Activated naive CD8-positive, alpha-beta T cell treated with anti-CD3 and anti-CD28 coated beads for 36 hours (primary cell): ENCODE measurements at regions not wholly inside any gene's neighbourhood (a gene's known extent, or its start where the extent isn't known, plus 50 kb on each side); places are given as distances from the start of the nearest gene placed in this dataset.
"Not testable (repeated sequence)": the region's sequence is repeated elsewhere in the genome, so short reads cannot be mapped to it uniquely, and the experiment has no call there.

Source experiments
- DNase-seq: peaks from one replicate; pipeline ENCODE4 v3.0.0; 2021
- H3K27ac Mint-ChIP-seq: one replicate; pipeline ENCODE4 v1.8.0; 2022; ENCODE audit warnings: mild to moderate bottlenecking, moderate library complexity, mixed read lengths
- H3K27me3 Mint-ChIP-seq: one replicate; pipeline ENCODE4 v1.8.0; 2022; ENCODE audit warnings: mild to moderate bottlenecking, mixed read lengths
- H3K36me3 Mint-ChIP-seq: one replicate; pipeline ENCODE4 v1.8.0; 2021; ENCODE audit warnings: mild to moderate bottlenecking, mixed read lengths
- H3K4me1 Mint-ChIP-seq: one replicate; pipeline ENCODE4 v1.8.0; 2021; ENCODE audit warnings: mixed read lengths
- H3K4me3 Mint-ChIP-seq: one replicate; pipeline ENCODE4 v1.8.0; 2022; ENCODE audit warnings: mild to moderate bottlenecking, moderate library complexity, mixed read lengths
- H3K9me3 Mint-ChIP-seq: one replicate; pipeline ENCODE4 v1.8.0; 2022; ENCODE audit warnings: mixed read lengths

DNA sequence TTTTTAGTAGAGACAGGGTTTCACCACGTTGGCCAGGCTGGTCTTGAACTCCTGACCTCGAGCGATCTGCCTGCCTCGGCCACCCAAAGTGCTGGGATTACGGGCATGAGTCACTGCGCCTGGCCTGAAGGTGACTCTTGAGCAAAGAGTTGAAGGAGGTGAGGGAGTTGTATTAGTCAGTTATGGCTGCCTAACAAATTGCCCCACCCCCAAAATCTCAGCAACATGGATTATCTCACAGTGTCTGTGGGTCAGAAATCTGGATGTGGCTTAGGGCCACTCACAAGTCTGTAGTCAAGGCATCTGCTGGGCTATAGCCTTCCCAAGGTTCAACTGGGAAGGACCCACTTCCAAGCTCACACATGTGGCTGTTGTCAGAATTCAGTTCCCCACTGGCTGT, 52.8 kb upstream of the ADGRE5 start:
- DNase-seq, result no peak
- Mint-ChIP-seq H3K4me3 (no peak overlapping the region), H3K27me3 (no peaks in the 10 kb centered on the region), H3K4me1 (peaks cover 2% of the 10 kb centered on the region), H3K36me3 (no peaks in the 10 kb centered on the region), H3K27ac (no peak overlapping the region), H3K9me3 (no peaks in the 10 kb centered on the region)

DNA sequence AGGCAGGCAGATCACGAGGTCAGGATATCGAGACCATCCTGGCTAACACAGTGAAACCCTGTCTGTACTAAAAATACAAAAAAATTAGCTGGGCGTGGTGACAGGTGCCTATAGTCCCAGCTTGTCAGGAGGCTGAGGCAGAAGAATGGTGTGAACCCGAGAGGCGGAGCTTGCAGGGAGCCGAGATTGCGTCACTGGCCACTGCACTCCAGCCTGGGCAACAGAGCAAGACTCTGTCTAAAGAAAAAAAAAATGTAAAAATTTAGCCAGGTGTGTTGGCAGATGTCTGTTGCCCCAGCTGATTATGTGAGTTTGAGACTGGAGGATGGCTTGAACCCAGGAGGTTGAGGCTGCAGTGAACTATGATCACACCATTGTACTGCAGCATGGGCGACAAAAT, 54.2 kb upstream of the ADGRE5 start:
- not testable (repeated sequence) for DNase-seq, H3K4me3 Mint-ChIP-seq, H3K9me3 Mint-ChIP-seq, H3K4me1 Mint-ChIP-seq, H3K36me3 Mint-ChIP-seq, H3K27ac Mint-ChIP-seq, H3K27me3 Mint-ChIP-seq

DNA sequence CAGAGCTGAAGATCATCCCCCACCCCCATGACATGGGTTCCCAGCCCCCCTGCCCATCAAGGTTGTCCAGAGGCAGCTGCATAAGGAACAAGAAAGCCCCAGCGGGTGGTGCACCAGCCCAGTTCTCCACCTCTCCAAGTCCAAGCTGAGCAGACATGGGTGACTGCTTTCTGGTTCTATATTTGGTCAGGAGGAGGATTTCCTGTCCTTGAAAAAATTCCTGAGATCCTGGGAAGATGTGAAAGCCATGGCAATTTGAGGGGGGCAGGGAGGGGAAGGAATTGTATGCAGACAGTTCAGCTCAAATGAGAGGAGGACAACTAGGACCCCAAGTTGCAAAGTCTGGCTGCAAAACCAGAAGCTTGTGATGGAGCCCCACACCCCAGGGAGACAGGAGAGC, 55.4 kb upstream of the ADGRE5 start:
- H3K4me1 Mint-ChIP-seq, result no peaks in the 10 kb centered on the region

DNA sequence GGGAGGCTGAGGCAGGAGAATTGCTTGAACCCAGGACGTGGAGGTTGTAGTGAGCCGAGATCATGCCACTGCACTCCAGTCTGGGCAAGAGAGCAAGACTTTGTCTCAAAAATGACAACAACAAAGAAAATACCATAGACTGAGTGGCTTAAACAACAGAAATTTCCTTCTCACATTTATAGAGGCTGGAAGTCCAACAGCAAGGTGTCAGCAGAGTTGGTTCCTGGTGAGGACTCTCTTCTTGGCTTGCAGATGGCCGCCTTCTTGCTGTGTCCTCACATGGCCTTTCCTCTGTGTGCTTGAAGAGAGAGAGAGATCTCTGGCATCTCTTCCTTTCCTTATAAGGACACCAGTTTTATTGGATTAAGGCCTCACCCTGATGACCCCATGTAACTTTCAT, 56.1 kb upstream of the ADGRE5 start:
- Mint-ChIP-seq H3K4me1 (no peaks in the 10 kb centered on the region), H3K27ac (no peak overlapping the region), H3K27me3 (no peaks in the 10 kb centered on the region), H3K9me3 (no peaks in the 10 kb centered on the region), H3K4me3 (no peak overlapping the region), H3K36me3 (no peaks in the 10 kb centered on the region)
- DNase-seq, result no peak

More for the DNA sequence above, 55.4 kb upstream of the ADGRE5 start:
- H3K27ac Mint-ChIP-seq, result peak overlapping the region; percentile 8
- no peak overlapping the region for H3K4me3 Mint-ChIP-seq
- DNase-seq, result no peak
- H3K9me3 Mint-ChIP-seq, result no peaks in the 10 kb centered on the region
- no peaks in the 10 kb centered on the region for H3K27me3 Mint-ChIP-seq
- no peaks in the 10 kb centered on the region for H3K36me3 Mint-ChIP-seq

DNA sequence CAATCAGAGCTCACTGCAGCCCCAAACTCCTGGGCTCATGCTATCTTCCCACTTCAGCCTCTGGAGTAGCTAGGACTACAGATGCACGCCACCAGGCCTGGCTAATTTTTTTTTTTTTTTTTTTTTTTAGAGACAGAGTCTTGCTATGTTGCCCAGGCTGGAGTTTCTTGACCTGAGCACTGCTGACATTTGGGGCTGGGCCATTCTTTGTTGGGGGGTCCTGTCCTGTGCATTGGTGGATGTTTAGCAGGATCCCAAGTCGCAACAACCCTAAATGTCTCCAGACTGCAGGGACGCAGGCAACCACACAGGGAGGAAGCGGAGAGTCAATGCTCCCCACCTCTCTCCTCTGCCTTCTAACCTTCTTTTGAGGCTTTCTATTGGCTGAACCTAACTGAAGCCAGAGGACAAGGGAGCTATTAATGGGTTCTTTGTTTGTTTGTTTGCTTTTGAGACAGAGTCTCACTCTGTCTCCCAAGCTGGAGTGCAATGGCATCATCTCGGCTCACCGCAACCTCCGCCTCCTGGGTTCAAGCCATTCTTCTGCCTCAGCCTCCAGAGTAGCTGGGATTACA, 58.3 kb upstream of the ADGRE5 start:
- Mint-ChIP-seq H3K9me3 (no peaks in the 10 kb centered on the region), H3K27me3 (no peaks in the 10 kb centered on the region), H3K4me3 (no peak overlapping the region), H3K4me1 (no peaks in the 10 kb centered on the region), H3K27ac (no peak overlapping the region), H3K36me3 (no peaks in the 10 kb centered on the region)
- DNase-seq, result no peak

DNA sequence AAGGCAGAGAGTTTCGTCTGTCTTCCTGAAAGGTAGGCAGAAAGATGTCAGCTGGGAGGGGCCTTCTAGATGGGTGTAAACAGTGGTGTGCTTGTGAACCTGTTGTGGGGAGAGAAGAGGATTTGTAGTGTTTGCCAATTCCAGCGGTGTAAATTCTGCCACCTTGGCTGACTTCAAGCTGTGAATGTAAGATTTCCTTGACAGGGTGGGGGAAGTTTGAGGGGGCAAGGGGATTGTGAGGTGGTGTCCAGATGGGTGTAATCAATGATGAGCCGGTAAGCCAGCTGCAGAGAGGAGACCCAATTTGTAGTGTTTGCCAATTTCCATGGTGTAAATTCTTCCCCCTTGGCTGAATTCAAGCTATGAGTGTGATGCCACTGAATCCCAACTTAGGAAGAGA, 61.0 kb upstream of the ADGRE5 start:
- no peaks in the 10 kb centered on the region for H3K27me3 Mint-ChIP-seq
- no peaks in the 10 kb centered on the region for H3K4me1 Mint-ChIP-seq
- H3K27ac Mint-ChIP-seq, result no peak overlapping the region
- no peak overlapping the region for H3K4me3 Mint-ChIP-seq
- H3K36me3 Mint-ChIP-seq, result no peaks in the 10 kb centered on the region
- DNase-seq, result no peak
- H3K9me3 Mint-ChIP-seq, result no peaks in the 10 kb centered on the region

DNA sequence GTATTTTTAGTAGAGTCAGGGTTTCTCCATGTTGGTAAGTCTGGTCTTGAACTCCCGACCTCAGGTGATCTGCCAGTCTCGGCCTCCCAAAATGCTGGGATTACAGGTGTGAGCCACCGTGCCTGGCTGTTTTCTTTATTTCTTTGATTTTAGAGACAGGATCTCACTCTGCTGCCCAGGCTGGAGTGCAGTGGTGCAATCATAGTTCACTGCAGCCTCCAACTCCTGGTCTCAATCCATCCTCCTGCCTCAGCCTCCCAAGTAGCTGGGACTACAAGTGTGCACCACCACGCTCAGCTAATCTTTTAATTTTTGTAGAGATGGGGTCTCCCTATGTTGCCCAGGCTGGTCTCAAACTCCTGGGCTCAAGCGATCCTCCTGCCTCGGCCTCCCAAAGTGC, 61.5 kb upstream of the ADGRE5 start:
- H3K27ac Mint-ChIP-seq, H3K9me3 Mint-ChIP-seq, H3K36me3 Mint-ChIP-seq, DNase-seq, H3K27me3 Mint-ChIP-seq, H3K4me1 Mint-ChIP-seq, H3K4me3 Mint-ChIP-seq: not testable (repeated sequence)

DNA sequence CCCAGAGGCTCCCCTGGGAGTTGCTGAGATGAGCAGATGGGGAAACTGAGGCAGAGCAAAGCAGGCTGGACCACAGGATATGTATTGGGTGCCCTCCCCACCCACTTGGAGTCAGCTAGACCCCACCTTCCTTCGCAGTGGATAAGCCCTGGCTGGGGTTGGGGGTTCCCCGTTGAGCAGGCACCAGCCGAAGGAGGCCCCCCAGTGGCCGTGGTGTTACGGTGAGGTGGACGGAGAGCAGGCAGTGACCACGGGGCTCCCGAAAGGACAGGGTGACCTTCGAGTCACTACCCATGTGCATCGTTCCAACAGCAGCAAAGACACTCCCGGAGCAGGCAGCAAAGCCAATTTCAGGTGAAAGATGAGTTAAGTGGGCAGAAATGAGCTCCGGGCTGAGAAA, 62.4 kb upstream of the ADGRE5 start:
- no peak overlapping the region for H3K27ac Mint-ChIP-seq
- no peak overlapping the region for H3K4me3 Mint-ChIP-seq
- H3K36me3 Mint-ChIP-seq, result no peaks in the 10 kb centered on the region
- peak; percentile 8 for DNase-seq
- H3K27me3 Mint-ChIP-seq, result no peaks in the 10 kb centered on the region
- no peaks in the 10 kb centered on the region for H3K9me3 Mint-ChIP-seq
- H3K4me1 Mint-ChIP-seq, result no peaks in the 10 kb centered on the region

DNA sequence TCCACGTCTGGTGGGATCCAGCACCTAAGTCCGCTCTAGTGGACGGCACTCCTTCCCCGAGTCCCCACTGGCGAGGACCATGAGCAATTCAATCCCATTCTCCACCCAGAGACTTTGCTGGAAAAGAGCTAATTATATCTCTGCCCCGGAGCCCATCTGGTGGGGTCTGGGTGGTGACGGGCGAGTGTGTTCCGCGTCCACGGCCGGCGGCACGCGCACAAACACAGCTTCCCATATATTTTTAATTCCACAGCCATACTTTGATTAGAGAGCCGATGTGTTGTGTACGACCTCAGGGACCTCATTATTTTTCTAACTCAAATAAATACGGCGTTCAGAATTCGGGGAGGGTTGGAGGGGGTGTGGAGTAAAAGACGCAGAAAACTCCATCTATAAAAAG, 64.1 kb upstream of the ADGRE5 start:
- no peak for DNase-seq
- Mint-ChIP-seq H3K4me3 (no peak overlapping the region), H3K27ac (no peak overlapping the region), H3K36me3 (no peaks in the 10 kb centered on the region), H3K9me3 (no peaks in the 10 kb centered on the region), H3K4me1 (no peaks in the 10 kb centered on the region), H3K27me3 (no peaks in the 10 kb centered on the region)

DNA sequence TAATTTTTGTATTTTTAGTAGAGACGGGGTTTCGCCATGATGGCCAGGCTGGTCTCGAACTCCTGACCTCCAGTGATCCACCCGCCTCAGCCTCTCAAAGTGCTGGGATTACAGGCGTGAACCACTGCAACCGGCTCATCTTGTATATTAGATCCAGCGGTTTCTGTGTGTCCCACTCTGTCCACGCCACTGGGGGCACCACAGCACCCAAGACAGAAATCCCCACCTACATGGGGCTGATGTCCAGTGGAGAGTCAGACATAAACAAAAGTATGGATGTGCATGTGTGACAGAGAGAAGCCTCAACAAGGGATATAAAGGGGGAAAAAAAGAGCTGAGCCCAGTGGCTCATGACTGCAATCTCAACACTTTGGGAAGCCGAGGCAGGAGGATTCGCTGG, 65.8 kb upstream of the ADGRE5 start:
- no peaks in the 10 kb centered on the region for H3K4me1 Mint-ChIP-seq
- no peaks in the 10 kb centered on the region for H3K36me3 Mint-ChIP-seq
- H3K4me3 Mint-ChIP-seq, result no peak overlapping the region
- H3K9me3 Mint-ChIP-seq, result no peaks in the 10 kb centered on the region
- H3K27ac Mint-ChIP-seq, result no peak overlapping the region
- DNase-seq, result no peak
- no peaks in the 10 kb centered on the region for H3K27me3 Mint-ChIP-seq

DNA sequence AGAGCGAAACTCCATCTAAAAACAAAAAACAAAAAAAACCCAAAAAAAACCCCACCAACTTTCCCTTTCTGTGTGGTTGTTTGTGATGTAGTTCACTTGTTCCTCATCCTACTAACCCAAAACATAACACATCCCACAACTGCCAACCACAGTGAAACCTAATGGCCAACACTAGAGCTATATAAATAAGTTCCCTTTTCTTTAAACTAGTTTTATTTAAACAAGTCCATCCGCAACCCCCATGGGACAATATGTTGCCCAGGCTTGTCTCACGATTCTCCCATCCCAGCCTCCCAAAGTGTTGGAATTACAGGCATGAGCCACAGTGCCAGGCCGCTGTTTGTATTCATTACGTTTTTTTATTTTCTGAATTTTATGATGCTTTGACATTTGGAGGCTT, 71.2 kb upstream of the ADGRE5 start:
- no peaks in the 10 kb centered on the region for H3K36me3 Mint-ChIP-seq
- no peak overlapping the region for H3K4me3 Mint-ChIP-seq
- H3K27ac Mint-ChIP-seq, result no peak overlapping the region
- no peaks in the 10 kb centered on the region for H3K27me3 Mint-ChIP-seq
- H3K4me1 Mint-ChIP-seq, result peaks cover 8% of the 10 kb centered on the region
- no peak for DNase-seq
- no peaks in the 10 kb centered on the region for H3K9me3 Mint-ChIP-seq

DNA sequence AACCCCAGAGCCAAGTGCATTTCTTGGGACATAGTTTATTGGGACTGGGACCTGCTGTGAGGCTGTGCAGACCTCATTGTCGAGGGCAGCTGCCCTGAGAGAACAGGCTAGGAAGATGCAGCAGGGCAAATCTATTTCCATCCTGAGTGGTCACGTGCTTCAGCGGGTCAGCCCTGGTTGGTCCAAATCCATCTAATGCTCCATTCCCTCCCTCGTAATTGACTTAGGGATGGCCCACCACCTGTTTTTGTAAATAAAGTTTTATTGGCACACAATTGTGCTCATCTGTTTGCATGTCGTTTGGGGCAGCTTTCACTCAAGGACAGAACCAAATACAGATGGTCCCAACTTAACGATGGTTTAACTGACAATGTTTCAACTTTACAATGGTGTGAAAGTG, 75.5 kb upstream of the ADGRE5 start:
- Mint-ChIP-seq H3K36me3 (no peaks in the 10 kb centered on the region), H3K4me1 (peaks cover 8% of the 10 kb centered on the region), H3K9me3 (no peaks in the 10 kb centered on the region), H3K27me3 (no peaks in the 10 kb centered on the region), H3K27ac (no peak overlapping the region), H3K4me3 (no peak overlapping the region)
- DNase-seq, result no peak

DNA sequence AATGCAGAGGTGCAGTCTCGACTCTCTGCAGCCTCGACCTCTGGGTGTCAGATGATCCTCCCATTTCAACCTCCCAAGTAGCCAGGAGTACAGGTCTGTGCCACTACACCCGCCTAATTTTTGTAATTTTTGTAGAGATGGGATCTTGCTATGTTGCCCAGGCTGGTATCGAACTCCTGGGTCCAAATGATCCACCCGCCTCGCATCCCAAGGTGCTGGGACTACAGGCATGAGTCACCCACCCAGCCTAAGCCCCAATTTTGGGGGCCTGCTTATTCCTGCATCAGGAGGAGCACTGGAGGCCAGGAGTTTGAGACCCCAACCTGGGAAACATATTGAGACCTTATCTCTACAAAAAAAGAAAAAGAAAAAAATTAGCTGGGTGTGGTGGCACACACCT, 80.1 kb upstream of the ADGRE5 start:
- Mint-ChIP-seq H3K27me3 (no peaks in the 10 kb centered on the region), H3K27ac (no peak overlapping the region), H3K9me3 (no peaks in the 10 kb centered on the region), H3K4me3 (no peak overlapping the region), H3K4me1 (no peaks in the 10 kb centered on the region), H3K36me3 (no peaks in the 10 kb centered on the region)
- DNase-seq, result no peak

DNA sequence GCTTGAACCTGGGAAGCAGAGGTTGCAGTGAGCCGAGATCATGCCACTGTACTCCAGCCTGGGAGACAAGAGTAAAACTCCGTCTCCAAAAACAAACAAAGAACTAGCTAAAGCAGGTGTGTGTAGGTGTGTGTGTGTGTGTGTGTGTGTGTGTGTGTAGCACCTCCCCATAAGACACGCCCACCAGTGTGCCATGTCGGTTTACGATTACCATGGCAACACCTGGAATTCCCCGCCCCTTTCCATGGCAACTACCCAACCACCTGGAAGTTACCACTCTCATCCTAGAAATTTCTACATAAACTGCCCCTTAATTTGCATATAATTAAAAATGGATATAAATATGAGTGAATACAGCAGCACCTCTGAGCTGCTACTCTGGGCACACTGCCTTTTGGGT, 80.9 kb upstream of the ADGRE5 start:
- Mint-ChIP-seq H3K4me3 (no peak overlapping the region), H3K9me3 (no peaks in the 10 kb centered on the region), H3K27me3 (no peaks in the 10 kb centered on the region), H3K27ac (no peak overlapping the region), H3K4me1 (no peaks in the 10 kb centered on the region), H3K36me3 (no peaks in the 10 kb centered on the region)
- no peak for DNase-seq

DNA sequence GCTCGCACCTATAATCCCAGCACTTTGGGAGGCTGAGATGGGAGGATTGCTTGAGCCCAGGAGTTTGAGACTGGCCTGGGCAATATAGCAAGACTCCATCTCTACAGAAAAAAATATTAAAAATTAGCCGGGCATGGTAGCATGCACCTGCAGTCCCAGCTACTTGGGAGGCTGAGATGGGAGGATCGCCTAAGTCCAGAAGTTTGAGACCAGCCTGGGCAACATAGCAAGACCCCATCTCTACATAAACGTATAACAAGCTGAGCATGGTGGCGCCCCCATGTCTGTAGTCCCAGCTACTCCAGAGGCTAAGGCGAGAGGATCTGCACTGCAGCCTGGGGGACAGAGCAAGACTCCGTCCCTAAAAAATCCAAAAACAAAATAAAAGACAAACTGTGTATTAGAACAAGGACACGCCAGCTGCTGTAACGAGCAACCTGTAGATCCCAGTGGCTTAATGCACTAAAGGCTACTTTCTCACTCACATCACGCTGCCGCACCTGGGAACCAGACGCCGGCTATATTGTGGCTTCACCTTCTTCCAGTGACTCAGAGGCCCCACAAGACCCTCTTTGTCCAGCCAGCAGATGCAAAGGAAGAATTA, 81.9 kb upstream of the ADGRE5 start:
- not testable (repeated sequence) for DNase-seq, H3K36me3 Mint-ChIP-seq, H3K27me3 Mint-ChIP-seq, H3K4me3 Mint-ChIP-seq, H3K9me3 Mint-ChIP-seq, H3K4me1 Mint-ChIP-seq, H3K27ac Mint-ChIP-seq

DNA sequence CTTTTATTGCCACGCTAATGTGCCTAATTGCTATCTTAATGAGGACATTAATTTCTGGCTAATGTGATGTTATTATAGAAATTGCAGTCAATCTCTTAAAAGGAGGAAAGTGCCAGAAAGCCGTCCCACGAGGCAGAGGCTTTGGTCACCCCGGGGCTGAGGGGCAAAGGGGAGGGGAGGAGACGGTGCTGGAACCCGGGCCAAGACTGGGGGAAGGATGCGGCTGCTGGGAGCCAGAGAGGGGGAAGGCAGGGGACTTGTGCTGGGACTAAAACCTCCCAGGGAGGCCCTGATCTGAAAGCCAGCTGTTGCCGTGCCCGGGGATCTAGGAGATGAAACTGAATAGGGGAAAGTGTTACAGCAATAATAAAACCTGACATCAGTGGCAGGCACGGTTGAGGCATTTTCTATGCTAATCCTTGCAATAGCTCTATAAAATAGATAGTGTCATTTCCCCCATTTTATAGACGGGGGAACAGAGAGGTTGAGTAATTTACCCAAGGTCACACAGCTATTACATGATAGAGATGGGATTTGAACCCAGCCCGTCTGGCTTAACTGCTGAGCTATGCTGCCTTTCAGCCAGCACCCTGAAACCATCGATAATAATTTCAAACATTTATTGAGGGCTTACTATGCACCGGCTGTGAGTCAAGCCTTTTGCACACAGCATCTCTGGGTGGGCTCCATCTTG, 83.2 kb upstream of the ADGRE5 start:
- not testable (repeated sequence) for H3K36me3 Mint-ChIP-seq, H3K27ac Mint-ChIP-seq, H3K27me3 Mint-ChIP-seq, H3K4me3 Mint-ChIP-seq, H3K9me3 Mint-ChIP-seq, H3K4me1 Mint-ChIP-seq, DNase-seq
